NB4 (cell line): ENCODE measurements at regions not wholly inside any gene's neighbourhood (a gene's known extent, or its start where the extent isn't known, plus 50 kb on each side); places are given as distances from the start of the nearest gene placed in this dataset.

Experiments
- DNase-seq: peaks from one replicate; pipeline ENCODE4 v3.0.0; 2010; ENCODE audit warnings: low read depth
- H3K4me3 ChIP-seq: one replicate; pipeline ENCODE4 v1.5.1; 2011; ENCODE audit warnings: mild to moderate bottlenecking, low read depth, low read length, moderate library complexity
- MYC ChIP-seq: IDR thresholded peaks from 2 replicates; pipeline ENCODE4 v1.6.1; 2011; ENCODE audit warnings: low read depth, low read length
- POLR2A ChIP-seq: IDR thresholded peaks from 2 replicates; pipeline ENCODE4 v1.6.1; 2011; ENCODE audit warnings: mild to moderate bottlenecking; ENCODE audit not compliant: insufficient read length; ENCODE audit errors: extremely low read depth
- TF ChIP-seq, protein P1 (sequence below): IDR thresholded peaks from 2 replicates; pipeline ENCODE4 v1.6.1; 2011; ENCODE audit warnings: low read depth, low read length
- TF ChIP-seq, protein P2 (sequence below): IDR thresholded peaks from one replicate; pipeline ENCODE4 v1.5.1; 2012; ENCODE audit warnings: low read depth, low read length

DNA sequence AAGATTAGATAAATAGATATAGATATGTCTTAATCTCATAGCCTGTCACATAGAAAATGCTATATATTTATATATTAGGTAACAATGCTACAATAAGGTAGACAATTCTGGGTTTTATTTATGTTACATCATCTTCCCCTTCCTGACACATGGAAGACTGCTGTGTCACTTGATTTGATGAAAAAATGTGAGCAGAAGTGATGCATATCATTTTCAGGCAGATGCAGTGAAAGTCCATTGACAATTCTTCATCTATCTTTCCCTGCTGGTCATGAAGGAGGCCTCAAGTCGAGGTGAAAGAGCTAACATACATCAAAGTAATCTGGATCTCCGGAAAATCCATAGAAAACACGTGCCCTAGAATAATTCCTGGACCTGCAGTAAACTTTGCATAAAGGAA is 57.8 kb upstream of the CHD1 start:
- no peak overlapping the region for H3K4me3 ChIP-seq
- DNase-seq, result no peak
- TF ChIP-seq POLR2A (no peak), MYC (no peak)
- TF ChIP-seq, protein P1, sequence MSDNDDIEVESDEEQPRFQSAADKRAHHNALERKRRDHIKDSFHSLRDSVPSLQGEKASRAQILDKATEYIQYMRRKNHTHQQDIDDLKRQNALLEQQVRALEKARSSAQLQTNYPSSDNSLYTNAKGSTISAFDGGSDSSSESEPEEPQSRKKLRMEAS, result no peak
- TF ChIP-seq, protein P2, sequence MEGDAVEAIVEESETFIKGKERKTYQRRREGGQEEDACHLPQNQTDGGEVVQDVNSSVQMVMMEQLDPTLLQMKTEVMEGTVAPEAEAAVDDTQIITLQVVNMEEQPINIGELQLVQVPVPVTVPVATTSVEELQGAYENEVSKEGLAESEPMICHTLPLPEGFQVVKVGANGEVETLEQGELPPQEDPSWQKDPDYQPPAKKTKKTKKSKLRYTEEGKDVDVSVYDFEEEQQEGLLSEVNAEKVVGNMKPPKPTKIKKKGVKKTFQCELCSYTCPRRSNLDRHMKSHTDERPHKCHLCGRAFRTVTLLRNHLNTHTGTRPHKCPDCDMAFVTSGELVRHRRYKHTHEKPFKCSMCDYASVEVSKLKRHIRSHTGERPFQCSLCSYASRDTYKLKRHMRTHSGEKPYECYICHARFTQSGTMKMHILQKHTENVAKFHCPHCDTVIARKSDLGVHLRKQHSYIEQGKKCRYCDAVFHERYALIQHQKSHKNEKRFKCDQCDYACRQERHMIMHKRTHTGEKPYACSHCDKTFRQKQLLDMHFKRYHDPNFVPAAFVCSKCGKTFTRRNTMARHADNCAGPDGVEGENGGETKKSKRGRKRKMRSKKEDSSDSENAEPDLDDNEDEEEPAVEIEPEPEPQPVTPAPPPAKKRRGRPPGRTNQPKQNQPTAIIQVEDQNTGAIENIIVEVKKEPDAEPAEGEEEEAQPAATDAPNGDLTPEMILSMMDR, result no peak

DNA sequence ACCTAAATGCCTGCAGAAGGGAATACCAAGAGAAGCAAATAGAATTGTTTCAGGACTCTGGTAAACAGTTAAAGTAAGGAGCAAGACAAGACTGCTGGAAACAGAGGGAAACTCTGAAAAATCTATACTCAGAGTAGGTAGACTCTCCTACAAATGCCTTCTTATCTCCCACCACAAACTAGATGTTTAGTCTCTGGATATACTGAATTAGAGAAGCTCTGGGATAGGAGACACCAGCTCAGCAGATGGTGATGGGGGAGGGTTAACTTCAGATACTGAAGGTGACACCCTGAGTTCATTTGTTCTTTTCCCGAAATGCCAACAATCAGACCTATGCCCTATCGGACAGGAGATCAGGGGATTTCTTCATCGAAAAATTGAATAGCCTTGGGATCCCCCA is 54.1 kb upstream of the CHD1 start:
- no peak for DNase-seq
- TF ChIP-seq, protein P1, result no peak
- TF ChIP-seq, protein P2, result no peak
- TF ChIP-seq MYC (no peak), POLR2A (no peak)
- no peak overlapping the region for H3K4me3 ChIP-seq
